HG03469 (cell line): ENCODE measurements at regions not wholly inside any gene's neighbourhood (a gene's known extent, or its start where the extent isn't known, plus 50 kb on each side); places are given as distances from the start of the nearest gene placed in this dataset.

Experiments
- ATAC-seq: cut with Tn5 transposase; IDR thresholded peaks from one replicate; pipeline ENCODE4 v1.9.1; 2021; ENCODE audit warnings: mild to moderate bottlenecking, moderate library complexity, moderate number of reproducible peaks; ENCODE audit not compliant: unreplicated experiment

- ATAC-seq = no peak
Measured at GRCh38 chr18:39555496-39555895, 1989.9 kb upstream of the CELF4 start.

GRCh38 chr18:39550701-39551100, 1985.1 kb upstream of the CELF4 start:
- no peak for ATAC-seq

GRCh38 chr18:39549144-39549543, 1983.5 kb upstream of the CELF4 start:
- ATAC-seq = no peak

GRCh38 chr18:39531659-39532058, 1966.1 kb upstream of the CELF4 start:
- ATAC-seq = no peak

GRCh38 chr18:39529358-39529757, 1963.8 kb upstream of the CELF4 start:
- ATAC-seq = no peak

GRCh38 chr18:39527465-39527864, 1961.9 kb upstream of the CELF4 start:
- ATAC-seq = no peak

GRCh38 chr18:39524370-39524769, 1958.8 kb upstream of the CELF4 start:
- ATAC-seq = no peak

GRCh38 chr18:39523281-39523680, 1957.7 kb upstream of the CELF4 start:
- no peak for ATAC-seq

GRCh38 chr18:39521164-39521563, 1955.6 kb upstream of the CELF4 start:
- no peak for ATAC-seq

- no peak for ATAC-seq
Measured at GRCh38 chr18:39519741-39520140, 1954.1 kb upstream of the CELF4 start.

GRCh38 chr18:39515299-39515698, 1949.7 kb upstream of the CELF4 start:
- ATAC-seq = no peak

- no peak for ATAC-seq
Measured at GRCh38 chr18:39513186-39513585, 1947.6 kb upstream of the CELF4 start.

- ATAC-seq = no peak
Measured at GRCh38 chr18:39506581-39507330, 1941.2 kb upstream of the CELF4 start.

- no peak for ATAC-seq
Measured at GRCh38 chr18:39500306-39500705, 1934.7 kb upstream of the CELF4 start.

GRCh38 chr18:39497821-39498220, 1932.2 kb upstream of the CELF4 start:
- no peak for ATAC-seq

GRCh38 chr18:39496986-39497385, 1931.4 kb upstream of the CELF4 start:
- no peak for ATAC-seq

GRCh38 chr18:39494211-39494896, 1928.8 kb upstream of the CELF4 start:
- no peak for ATAC-seq

GRCh38 chr18:39491408-39491807, 1925.8 kb upstream of the CELF4 start:
- no peak for ATAC-seq

GRCh38 chr18:39489431-39489830, 1923.8 kb upstream of the CELF4 start:
- ATAC-seq = no peak

- no peak for ATAC-seq
Measured at GRCh38 chr18:39487932-39488331, 1922.3 kb upstream of the CELF4 start.

GRCh38 chr18:39486268-39486667, 1920.7 kb upstream of the CELF4 start:
- ATAC-seq = no peak

GRCh38 chr18:39485696-39486095, 1920.1 kb upstream of the CELF4 start:
- no peak for ATAC-seq
